ENCODE measurements at regions not wholly inside any gene's neighbourhood (a gene's known extent, or its start where the extent isn't known, plus 50 kb on each side); places are given as distances from the start of the nearest gene placed in this dataset.

- TF ChIP-seq CTCF (IDR thresholded peaks at IDR 0.05) = no peak
- no peak for TF ChIP-seq POLR2A (IDR thresholded peaks at IDR 0.05)
- TF ChIP-seq EP300 (IDR thresholded peaks at IDR 0.05) = no peak
Measured at GRCh38 chr1:83055391-83056170, 943.4 kb downstream of the TTLL7 start.
